VCaP (cell line): ENCODE measurements at regions not wholly inside any gene's neighbourhood (a gene's known extent, or its start where the extent isn't known, plus 50 kb on each side); places are given as distances from the start of the nearest gene placed in this dataset.
A peak's percentile ranks its signal among the peaks of the same experiment; 100 is the strongest.
"Not testable (repeated sequence)": the region's sequence is repeated elsewhere in the genome, so short reads cannot be mapped to it uniquely, and the experiment has no call there.

Experiments
- H3K27ac ChIP-seq: fragments of 450-650 bp; 2 replicates; pipeline ENCODE4 v1.5.1; 2017

- H3K27ac ChIP-seq: not testable (repeated sequence)
These were observed 543.3 kb downstream of the PRIM2 start for GRCh38 chr6:57860481-57861315.

GRCh38 chr6:57870083-57870482 lies 552.7 kb downstream of the PRIM2 start:
- not testable (repeated sequence) for H3K27ac ChIP-seq

GRCh38 chr6:57873424-57873823 lies 556.0 kb downstream of the PRIM2 start:
- H3K27ac ChIP-seq: not testable (repeated sequence)

DNA sequence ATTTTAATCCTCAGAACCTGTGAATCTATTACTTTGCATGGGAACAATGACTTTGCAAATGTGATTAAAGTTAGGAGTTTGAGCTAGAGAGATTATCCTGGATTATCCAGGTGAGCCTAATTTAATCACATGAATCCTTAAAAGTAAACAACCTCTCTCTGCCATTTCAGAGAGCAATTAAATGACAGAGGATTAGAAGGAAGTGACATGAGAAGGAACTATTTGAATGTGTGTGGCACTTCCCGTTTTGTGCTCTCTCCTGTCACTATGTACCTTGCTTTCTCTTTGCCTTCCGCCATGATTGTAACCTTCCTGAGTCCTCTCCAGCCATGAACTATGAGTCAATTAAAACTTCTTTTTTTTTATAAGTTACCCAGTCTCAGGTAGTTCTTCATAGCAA lies 559.2 kb downstream of the PRIM2 start:
- H3K27ac ChIP-seq: not testable (repeated sequence)

GRCh38 chr6:57877729-57878128 lies 560.3 kb downstream of the PRIM2 start:
- not testable (repeated sequence) for H3K27ac ChIP-seq

GRCh38 chr6:57878792-57879191 lies 561.4 kb downstream of the PRIM2 start:
- H3K27ac ChIP-seq: not testable (repeated sequence)

GRCh38 chr6:57898850-57899249 lies 581.4 kb downstream of the PRIM2 start:
- not testable (repeated sequence) for H3K27ac ChIP-seq

GRCh38 chr6:57900687-57901399 lies 583.4 kb downstream of the PRIM2 start:
- not testable (repeated sequence) for H3K27ac ChIP-seq

DNA sequence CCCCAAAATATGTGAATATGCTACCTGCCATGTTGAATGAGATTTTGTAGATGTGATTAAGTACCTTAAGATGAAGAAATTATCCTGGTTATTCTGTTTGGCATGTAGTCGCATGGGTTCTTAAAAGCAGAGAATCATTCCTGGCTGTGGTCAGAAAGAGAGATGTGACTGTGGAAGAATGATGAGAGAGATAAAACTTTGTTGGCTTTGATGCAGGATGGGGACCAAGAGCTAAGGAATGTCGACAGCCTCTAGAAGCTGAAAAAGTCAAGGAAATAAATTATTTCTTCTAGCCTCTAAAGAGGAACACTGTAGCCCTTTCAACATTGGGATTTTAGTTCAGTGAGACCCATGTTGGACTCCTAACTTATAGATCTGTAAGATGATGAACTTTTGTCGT lies 584.0 kb downstream of the PRIM2 start:
- not testable (repeated sequence) for H3K27ac ChIP-seq

DNA sequence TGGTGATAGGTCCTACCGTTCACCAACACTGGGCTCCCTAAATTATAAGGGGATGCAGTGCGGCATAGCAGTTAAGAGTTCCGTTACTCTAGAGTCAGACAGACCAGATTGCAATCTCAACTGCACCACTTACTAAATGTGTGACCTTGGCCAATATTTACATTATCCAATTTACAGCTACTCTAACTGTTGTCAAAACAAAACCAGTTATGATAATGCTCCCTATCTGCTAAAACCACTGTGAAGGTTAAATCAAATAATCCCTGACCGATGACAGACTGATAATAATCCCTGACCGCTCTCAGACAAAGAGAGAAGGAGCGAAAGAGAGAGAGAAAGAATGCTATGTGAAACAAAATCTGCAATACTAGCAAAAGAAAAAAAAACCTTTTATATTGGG lies 586.9 kb downstream of the PRIM2 start:
- not testable (repeated sequence) for H3K27ac ChIP-seq

DNA sequence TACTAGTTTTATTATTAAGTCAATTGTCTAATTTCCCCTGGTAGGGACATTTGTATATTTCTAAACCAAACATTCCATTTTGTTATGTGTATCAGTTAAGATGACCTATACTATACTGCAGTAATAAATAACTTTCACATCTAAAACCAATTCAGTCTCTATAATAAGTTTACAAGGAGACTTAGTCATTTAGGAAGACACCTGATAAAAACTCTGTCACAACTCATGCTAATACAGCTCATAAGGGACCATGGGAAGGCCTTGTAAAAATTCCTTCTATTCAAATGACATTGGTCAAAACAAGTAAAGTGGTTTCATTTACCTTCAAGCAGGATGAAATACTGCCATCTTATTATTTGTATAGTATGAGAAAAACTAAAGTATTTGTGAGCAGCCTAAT lies 597.9 kb downstream of the PRIM2 start:
- H3K27ac ChIP-seq: not testable (repeated sequence)

GRCh38 chr6:57942966-57943365 lies 625.5 kb downstream of the PRIM2 start:
- H3K27ac ChIP-seq: not testable (repeated sequence)

DNA sequence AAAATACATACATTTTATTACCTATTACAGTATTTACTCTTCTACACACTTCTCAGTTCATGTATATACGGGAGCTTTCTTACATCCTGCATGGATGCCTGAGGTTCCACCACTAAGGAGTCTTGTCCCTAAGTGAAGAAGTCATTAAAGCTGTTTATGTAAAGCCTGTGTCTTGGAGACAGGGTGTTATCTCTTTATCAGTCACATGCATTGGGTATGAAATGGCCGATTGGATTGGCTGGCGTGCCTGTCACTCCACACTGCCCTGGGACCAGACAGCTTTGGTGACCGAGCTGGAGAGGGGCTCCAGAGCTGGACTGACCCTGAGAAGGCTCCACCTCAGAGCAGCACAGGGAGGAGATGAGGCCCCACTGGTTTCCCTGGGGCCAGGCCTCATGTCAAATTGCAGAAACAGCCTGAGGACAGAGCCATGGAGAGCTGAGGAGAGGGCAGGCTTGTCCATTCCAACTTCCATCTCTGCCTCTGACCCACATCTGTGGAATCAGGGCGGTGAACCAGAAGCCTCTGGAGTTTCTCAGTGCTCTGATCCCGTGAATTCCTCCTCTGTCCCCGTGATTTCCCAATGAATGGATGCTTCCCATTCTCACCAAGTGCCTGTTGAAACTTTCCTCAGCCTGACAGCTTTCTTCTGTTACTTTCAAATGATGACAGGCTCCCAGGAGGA lies 628.8 kb downstream of the PRIM2 start:
- not testable (repeated sequence) for H3K27ac ChIP-seq

GRCh38 chr6:57946769-57947091 lies 629.3 kb downstream of the PRIM2 start:
- H3K27ac ChIP-seq: not testable (repeated sequence)

GRCh38 chr6:57948481-57948880 lies 631.1 kb downstream of the PRIM2 start:
- not testable (repeated sequence) for H3K27ac ChIP-seq

GRCh38 chr6:57950430-57950829 lies 633.0 kb downstream of the PRIM2 start:
- H3K27ac ChIP-seq: not testable (repeated sequence)

GRCh38 chr6:57966757-57967156 lies 649.3 kb downstream of the PRIM2 start:
- not testable (repeated sequence) for H3K27ac ChIP-seq

DNA sequence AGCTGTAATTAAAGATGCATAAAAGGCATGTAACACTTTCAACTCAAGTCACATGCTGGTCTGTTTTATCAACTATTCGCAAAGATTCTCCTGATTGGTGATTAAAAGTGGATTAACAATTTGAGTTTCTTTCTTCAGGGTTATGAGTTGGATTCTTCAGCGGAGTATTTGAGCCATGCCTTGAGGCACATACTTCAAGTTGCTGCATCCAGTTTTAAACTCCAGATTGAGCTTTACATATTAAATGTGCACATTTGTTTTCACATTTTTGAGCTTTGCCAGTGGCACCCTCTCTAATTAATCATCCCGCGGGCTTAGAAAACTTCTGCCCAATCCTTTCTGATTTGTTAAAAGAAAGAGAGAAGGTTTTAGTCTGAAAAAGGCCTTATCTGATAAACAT lies 654.5 kb downstream of the PRIM2 start:
- peak overlapping the region; percentile 38; the same call in 1 of the 2 replicates for H3K27ac ChIP-seq
